ENCODE measurements at regions not wholly inside any gene's neighbourhood (a gene's known extent, or its start where the extent isn't known, plus 50 kb on each side); places are given as distances from the start of the nearest gene placed in this dataset.
A peak's percentile ranks its signal among the peaks of the same experiment; 100 is the strongest.
"Not testable (repeated sequence)": the region's sequence is repeated elsewhere in the genome, so short reads cannot be mapped to it uniquely, and the experiment has no call there.

DNA sequence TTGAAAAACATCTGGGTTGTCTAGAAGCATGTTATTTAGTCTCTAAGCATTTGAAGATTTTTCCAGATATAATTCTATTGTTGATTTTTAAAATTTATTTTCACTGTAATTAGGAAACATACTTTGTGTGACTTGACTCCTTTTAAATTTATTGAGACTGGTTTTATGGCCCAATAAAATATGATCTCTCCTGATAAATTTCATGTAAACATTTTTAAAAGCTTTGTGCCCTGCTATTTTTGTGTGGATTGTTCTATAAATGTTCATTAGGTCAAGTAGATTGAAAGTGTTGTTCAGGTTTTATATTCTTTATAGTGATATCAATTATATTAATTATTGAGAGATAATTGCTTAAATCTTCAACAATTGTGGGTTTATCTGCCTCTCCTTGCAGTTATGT, 105.4 kb downstream of the RFX6 start:
- DNase-seq, result no peak

DNA sequence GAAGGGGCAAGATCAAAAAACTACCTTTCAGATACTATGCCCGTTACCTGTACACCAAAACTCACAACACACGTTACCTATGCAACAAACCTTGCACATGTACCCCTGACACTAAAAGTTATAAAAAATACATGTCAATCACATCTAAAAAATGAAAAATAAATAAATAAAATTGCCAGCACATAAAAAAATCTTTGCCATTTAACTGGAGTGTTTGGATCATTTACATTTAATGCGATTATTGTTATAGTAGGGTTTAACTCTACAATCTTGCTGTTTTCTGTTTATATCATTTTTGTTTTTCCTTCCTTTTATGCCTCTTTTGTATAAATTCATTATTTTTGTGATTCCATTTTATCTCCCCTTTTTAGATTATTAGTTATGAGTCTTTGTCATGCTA, 106.3 kb downstream of the RFX6 start:
- DNase-seq, result no peak

DNA sequence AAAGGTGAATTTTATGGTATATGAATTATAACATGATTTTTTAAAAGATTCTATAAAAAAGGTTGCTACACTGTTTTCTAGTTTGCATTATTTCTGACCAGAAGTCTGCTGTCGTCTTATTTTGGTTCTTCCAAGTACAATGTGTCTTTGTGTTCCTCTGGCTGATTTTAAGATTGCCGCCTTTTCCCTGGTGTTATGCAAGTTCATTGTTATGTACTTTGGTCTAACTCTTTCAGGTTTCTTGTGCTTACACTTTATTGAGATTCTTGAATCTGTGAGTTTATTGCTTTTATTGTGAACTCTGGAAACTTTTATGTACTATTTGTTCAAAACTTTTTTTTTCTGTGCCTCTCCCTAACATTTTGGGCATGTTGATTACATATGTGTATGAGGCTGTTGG, 109.8 kb downstream of the RFX6 start:
- DNase-seq, result no peak

DNA sequence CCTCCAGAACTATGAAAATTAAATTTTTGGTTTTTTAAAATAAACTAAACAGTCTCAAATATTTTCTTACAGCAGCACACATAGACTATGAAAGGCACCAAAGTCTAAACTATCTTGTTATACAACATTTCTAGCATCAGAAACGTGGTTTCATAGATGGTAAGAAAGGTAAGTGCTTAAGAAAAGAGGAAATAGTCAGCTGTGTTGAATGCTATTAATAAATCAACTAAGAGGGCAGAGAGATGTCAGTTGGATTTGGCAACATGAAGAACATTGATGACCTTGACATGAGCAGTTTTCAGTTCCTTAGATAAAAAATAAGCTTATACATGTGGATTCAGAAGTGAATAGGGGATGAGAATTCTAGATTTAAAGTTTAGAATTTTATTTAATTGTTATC, 113.6 kb downstream of the RFX6 start:
- DNase-seq, result no peak

DNA sequence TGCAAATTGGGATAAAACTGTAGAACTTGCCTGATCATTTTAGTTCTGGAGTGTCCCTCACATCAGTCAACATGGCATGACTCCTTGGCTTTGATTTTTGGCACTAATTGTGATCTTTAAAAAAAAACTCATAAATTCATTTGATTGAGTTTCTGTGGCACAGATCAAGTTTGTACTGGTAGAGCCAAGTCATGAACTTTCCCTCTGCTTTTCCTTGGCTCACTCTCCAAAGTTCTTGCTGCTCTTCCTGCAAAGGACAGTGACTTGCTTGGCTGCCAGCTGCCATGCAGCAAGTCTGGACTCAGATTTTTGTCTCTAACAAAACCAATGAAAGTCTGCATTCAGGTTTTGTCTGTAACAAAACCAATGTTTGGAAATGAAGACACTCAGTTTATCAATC, 115.5 kb downstream of the RFX6 start:
- no peak for DNase-seq

DNA sequence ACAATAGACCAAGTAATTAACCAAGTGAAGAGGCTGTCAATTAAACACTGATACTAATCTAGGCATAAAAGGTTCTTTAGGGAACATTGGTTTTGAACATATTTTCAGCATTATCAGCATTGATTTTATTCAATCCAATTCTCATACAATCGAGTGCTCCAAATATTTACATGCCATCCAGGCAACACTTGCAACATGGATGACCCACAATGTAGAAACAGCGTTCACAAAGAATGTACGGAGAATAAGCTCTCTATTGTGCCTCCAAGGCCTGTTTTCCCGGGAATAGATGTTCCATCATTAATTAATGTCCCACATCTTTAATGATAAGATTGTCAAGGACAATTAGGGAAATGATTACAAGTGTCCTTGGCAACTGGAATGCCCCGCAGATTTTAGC, 117.4 kb downstream of the RFX6 start:
- DNase-seq, result no peak

DNA sequence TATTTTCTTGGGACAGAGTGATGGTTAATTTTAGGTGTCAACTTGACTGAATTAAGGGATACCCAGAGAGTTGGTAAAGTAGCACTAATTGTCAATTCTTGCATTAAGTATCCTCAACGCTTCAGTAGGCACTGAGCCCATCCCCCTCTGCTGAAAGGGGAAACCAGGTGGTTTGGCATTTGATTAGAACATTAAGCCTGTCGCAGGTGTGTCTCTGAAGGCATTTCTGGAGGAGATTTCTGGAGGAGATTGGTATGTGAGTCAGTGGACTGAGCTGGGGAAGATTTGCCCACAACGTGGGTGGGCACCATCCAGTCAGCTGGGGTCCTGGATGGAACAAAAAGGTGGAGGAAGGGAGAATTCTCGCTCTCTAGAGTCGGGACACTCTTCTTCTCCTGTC, 119.8 kb downstream of the RFX6 start:
- no peak for DNase-seq

DNA sequence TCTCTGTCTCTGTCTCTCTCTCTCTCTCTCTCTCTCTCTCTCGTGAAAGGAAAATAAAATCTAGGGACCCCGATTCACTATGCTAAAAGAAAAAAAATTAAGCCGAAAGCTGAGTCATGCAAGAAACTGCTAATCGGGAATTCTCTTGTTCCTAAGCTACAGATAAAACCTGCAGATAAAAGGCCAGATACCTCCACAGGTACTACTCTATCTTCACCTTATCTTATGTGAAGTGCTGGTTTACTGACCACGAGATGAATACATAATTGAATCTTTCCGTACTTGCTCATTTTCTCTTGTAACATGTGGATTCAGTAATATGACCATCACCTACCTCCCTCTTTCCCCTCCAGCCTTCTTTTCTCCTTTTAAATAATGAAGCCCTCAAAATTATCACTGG, 120.5 kb downstream of the RFX6 start:
- no peak for DNase-seq

DNA sequence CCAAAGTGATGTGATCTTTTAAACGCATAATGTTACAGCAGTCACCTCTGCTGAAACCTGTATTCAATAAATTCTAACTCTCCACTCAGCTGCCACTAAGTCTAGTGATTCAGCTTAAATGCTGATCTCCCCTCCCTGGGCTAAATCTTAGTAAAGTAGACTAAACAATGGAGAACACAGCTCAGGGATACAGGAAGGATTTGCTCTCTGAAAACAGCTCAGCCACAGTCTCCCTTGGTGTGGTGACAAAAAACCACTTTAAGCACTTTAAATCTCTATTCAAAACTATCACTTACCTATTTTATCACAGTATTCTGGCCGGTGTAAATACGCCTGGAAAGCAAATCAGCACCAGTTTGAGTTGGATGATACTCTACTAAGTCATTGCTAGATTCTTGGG, 130.6 kb downstream of the RFX6 start:
- no peak for DNase-seq

DNA sequence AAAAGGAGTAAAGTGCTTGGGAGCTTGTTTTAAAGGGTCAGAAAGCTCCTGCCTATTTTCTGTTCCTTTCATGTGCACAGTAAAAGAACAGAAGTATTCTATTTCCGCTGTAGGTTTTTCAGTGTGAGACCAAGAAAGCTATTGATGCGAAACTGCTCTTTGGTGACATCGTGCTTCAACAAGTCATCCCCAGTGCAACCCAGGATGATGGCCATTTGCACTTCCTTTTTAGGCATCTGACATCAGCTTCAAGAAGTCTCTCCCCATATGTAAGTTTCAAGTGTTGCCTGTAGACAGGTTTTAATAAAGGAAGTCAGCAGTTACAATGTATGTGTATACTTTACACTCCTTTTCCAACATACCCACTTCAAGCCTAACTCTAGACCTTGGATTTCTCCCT, 131.6 kb downstream of the RFX6 start:
- no peak for DNase-seq

DNA sequence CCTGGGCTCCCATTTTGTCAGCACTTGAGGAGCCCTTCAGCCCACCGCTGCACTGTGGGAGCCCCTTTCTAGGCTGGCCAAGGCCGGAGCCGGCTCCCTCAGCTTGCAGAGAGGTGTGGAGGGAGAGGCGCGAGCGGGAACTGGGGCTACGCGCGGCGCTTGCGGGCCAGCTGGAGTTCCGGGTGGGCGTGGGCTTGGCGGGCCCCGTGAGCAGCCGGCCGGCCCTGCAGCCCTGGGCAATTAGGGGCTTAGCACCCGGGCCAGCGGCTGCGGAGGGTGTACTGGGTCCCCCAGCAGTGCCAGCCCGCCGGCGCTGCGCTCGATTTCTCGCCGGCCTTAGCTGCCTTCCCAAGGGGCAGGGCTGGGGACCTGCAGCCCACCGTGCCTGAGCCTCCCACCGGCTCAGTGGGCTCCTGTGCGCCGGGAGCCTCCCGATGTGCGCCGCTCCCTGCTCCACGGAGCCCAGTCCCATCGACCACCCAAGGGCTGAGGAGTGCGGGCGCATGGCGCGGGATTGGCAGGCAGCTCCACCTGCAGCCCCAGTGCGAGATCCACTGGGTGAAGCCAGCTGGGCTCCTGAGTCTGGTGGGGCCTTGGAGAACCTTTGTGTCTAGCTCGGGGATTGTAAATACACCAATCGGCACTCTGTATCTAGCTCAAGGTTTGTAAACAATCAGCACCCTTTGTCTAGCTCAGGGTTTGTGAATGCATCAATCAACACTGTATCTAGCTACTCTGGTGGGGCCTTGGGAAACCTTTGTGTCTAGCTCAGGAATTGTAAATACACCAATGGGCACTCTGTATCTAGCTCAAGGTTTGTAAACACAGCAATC, 137.8 kb downstream of the RFX6 start:
- DNase-seq, result not testable (repeated sequence)

DNA sequence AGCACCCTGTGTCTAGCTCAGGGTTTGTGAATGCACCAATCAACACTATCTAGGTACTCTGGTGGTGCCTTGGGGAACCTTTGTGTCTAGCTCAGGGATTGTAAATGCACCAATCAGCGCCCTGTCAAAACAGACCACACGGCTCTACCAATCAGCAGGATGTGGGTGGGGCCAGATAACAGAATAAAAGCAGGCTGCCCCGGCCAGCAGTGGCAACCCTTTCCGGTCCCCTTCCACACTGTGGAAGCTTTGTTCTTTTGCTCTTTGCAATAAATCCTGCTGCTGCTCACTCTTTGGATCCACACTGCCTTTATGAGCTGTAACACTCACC, 138.4 kb downstream of the RFX6 start:
- DNase-seq, result not testable (repeated sequence)

DNA sequence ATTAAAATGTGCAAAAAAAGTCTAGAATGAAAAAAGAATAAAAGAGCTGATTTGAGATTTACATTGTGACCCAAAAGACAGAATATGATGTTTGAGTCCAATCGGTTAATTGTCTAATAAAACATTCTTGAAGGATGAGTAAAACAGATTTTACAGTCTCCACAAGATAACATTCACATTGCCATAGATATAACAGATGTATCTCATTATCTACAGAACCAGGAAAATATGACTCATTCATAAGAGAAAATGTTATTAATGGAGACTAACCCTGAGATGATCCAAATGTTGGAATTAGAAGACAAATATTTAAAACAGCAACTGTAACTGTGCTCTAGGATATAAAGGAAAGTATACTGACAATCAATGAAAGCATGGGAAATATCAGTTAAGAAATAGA, 141.7 kb downstream of the RFX6 start:
- peak; percentile 7 for DNase-seq

DNA sequence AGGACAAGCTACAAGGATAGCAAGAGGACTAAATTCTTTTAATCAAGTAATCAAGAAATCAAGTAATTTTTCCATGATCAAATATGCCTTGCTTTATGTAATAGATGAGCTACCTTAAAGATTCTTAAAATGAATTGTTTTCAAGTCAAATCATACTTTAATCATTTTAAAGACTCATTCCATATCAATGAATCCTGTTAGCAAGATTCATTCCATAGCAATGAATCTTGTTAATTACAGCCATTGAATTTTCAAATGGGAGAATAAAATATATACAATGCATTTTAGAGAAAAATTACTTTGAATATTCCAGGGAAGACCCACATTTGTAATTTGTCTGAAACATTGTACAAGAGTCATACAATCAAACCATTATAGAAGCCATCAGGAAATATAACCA, 145.7 kb downstream of the RFX6 start:
- no peak for DNase-seq

DNA sequence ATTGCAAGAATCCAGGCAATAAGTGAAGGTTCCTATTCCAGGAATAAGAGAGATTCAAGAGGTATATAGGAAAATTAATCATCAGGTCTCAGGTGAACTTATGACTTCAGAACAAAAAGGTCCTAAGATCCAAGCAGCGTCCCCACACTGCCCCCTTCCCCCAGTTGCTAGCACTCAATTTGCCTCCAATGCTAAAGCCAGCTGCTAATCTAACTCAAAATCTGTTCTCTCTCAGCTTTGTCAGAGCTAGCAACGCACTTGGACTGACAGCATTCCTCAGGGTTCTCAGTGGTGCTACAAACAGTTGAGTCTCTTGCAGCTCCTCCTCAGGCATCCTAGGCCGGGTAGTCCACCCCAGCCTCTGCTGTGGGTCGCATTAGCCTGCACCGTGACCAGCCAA, 148.3 kb downstream of the RFX6 start:
- no peak for DNase-seq

DNA sequence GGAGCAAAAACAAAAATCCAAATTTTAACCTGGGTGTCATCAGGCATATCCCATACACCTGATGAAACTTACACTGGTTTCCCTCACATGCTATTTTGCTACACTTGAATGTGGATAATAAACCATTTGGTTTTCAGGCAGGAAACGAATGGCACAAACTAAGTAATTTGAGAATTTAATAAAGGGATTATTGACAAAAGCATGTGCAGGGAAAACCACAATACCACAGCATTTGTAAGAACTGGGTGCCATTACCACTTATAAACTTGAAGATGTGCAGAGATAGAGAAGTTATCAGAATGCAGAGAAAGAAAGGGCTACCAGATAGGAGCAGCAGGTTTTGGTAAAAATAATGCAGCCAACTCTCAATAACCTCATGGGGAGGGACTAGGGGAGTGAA, 151.2 kb downstream of the RFX6 start:
- DNase-seq, result no peak

DNA sequence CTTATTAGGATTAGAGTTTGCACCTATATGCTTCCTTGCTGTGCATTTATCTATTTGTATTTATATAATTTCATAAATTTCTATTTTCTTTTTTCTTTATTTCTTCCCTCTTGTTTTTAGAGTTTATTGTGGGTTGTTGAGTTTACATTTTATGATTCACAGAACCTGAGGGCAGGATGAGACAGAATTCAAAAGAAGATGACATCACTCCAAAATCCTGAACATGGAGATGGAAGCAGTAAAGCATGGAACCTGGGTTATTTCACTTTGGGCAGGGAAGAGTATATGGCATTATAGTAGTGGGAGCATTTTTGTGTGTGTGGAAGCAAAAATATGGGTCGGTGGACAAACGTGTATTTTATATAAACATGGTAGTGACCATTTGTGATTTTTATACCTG, 157.5 kb downstream of the RFX6 start:
- no peak for DNase-seq

DNA sequence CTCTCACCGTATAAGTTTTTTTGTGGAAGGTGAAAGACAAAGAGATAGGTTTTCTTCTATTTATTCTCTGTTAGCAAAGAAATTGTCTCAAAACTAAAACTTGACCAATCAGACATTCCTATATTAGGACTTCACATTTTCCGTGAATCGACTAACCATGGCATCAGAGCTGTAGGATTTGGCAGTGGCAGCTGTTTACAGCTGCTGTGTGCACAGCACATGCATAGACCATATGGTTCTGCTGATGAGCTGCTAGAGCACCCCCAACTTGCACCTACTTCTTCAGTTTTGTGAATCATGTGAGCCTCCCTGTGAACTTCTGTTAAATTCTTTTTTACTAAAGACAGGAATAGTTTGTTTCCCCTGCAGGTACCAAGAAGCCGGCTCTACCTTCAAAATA, 157.9 kb downstream of the RFX6 start:
- DNase-seq, result no peak

DNA sequence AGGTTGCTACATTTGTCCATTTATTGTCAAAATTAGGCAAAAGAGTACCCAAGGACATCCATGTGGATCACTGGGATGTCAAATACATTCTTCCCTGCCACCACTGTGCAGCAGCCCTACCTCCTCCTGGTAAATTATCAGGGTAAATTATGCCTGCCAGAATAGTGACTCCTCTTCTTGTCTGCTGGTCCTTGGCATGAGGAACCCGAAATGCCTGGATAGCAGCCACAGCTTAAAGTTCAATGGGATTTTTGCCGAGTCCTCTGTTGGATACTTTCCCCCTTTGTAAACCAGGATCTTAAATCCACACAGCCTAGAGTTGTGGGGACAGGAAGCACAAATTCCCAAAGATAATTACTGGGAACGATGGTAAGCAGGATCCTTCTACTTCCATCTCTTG, 173.3 kb downstream of the RFX6 start:
- DNase-seq, result no peak

DNA sequence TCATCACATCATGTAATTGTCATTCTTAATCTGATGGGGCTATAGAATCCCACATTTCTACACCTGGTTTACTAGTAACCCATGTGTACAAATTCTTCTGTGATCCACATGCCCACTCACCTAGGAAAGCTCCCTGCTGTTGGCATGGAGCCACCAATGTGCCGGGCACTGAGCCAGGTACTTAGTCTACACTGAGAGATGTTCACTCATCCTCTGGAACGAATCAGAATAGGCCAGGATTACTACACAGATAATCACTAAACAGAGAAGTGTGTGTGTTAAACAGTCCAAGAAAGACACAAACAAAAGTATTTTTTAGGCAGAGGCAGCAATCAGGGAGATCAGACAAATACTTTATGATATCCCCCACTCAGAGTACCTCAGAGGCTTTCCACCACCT, 193.2 kb upstream of the VGLL2 start:
- no peak for DNase-seq

DNA sequence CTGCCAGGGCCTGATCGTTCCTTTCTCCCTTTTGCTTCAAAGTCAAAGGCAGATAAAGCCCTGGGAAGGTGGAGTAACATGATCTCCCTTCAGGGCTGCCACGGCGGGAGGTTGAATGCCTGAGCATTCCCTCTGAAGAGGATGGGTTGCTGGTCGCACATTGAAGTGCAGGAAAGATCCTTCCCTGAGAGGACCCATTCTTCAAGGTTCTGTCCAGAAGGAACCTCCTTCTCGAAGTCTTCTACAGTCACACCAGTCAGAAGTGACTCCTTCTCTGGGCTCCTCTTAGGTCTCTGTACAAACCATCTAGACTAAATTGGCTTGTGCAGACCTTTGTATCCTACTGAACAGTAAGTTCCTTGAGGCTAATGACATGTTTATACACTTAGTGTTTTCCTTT, 192.6 kb upstream of the VGLL2 start:
- DNase-seq, result no peak

DNA sequence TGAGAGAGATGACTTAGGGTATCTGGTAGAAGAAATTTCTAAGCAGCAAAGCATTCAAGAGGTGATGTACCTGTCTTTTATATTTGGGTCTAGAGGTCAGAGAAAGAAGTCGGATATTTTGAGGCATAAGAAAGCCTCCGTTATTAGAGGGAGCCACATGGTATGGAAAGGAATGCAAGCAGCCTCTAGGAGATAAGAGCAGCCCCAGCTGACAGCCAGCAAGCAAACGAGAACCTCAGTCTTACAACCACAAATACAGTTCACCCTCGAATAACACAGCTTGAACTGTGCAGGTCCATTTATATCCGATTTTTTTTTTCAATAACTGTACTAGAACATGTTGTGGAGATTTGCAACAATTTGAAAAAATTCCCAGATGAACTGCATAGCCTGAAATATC, 190.7 kb upstream of the VGLL2 start:
- no peak for DNase-seq

DNA sequence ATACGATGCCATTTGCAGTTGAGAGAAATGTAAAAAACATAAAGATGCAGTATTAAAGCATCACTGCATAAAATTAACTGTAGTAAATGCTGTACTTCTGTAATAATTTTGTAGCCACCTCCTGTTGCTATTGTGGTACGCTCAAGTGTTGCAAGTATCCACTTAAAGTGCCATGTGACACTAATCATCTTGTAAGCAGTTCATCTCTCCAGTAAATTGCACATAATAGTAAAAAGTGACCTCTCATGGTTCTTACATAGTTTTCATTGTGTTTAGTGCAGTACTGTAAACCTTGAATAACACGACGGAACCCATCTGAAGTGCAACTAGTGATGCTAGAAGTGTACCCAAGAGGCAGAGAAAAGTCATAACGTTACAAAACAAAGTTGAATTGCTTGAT, 190.1 kb upstream of the VGLL2 start:
- DNase-seq, result no peak

DNA sequence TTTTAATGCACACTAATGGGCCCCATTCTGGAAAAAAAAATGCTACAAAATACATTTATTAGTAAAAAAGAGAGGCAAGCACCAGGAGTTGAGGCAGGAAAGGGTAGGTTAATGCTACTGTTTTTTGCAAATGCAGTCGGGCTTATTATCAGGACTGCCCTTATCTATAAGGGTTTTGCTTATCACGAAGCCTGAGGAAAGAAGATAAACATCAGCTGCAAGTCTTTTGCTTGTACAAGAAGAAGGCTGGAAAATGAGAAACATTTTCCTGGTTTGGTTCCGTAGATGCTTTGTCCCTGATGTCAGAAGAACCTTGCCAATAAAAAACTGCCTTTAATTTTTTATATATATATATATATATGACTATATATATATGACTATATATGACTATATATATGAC, 189.3 kb upstream of the VGLL2 start:
- no peak for DNase-seq

DNA sequence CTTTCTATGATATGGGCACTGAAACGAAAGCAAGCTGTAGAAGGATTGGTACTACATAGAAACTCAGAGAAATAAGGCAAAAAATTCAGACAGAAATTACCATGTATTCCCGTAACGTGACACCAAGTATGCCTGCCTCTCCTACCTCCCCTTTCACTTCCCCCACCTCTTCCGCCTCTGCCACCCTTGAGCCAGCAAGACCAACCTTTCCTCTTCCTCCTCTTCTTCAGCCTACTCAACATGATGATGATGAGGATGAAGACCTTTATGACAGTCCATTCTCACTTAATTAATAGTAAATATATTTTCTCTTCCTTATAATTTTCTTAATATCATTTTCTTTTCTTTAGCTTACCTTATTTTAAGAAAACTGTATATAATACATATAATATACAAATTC, 188.1 kb upstream of the VGLL2 start:
- no peak for DNase-seq

Measured in fibroblast of skin of back (primary cell).